Trophoblast cell (in vitro differentiated cells and primary cell): ENCODE measurements at regions not wholly inside any gene's neighbourhood (a gene's known extent, or its start where the extent isn't known, plus 50 kb on each side); places are given as distances from the start of the nearest gene placed in this dataset.

Source experiments
- DNase-seq, 2 donors: peaks; one replicate each; pipeline ENCODE4 v3.0.0-alpha.2; 2016
- H2AFZ ChIP-seq: 2 replicates; pipeline ENCODE4 v1.6.1; 2013; ENCODE audit warnings: low read length, moderate library complexity, mild to moderate bottlenecking; ENCODE audit not compliant: insufficient read depth, poor library complexity
- H2AK5ac ChIP-seq: 2 replicates; pipeline ENCODE4 v1.6.1; 2013; ENCODE audit warnings: mild to moderate bottlenecking, low read length
- H2BK120ac ChIP-seq: 2 replicates; pipeline ENCODE4 v1.6.1; 2013; ENCODE audit warnings: low read length, mild to moderate bottlenecking, moderate library complexity; ENCODE audit not compliant: insufficient read depth, poor library complexity
- H2BK12ac ChIP-seq: 2 replicates; pipeline ENCODE4 v1.6.1; 2013; ENCODE audit warnings: mild to moderate bottlenecking, low read length, moderate library complexity
- H2BK5ac ChIP-seq: 2 replicates; pipeline ENCODE4 v1.6.1; 2013; ENCODE audit warnings: low read length, low read depth, moderate library complexity, mild to moderate bottlenecking; ENCODE audit not compliant: poor library complexity
- H3K14ac ChIP-seq: 2 replicates; pipeline ENCODE4 v1.6.1; 2013; ENCODE audit warnings: mild to moderate bottlenecking, low read length
- H3K18ac ChIP-seq: 2 replicates; pipeline ENCODE4 v1.6.1; 2013; ENCODE audit warnings: mild to moderate bottlenecking, low read length
- H3K23ac ChIP-seq: 2 replicates; pipeline ENCODE4 v1.6.1; 2013; ENCODE audit warnings: low read length
- H3K27ac ChIP-seq: 2 replicates; pipeline ENCODE4 v1.5.1; 2013; ENCODE audit warnings: low read depth, mild to moderate bottlenecking, inconsistent platforms, low read length, moderate library complexity
- H3K27me3 ChIP-seq: 2 replicates; pipeline ENCODE4 v1.6.1; 2013; ENCODE audit warnings: inconsistent platforms, mild to moderate bottlenecking, low read length, moderate library complexity; ENCODE audit not compliant: insufficient read depth
- H3K36me3 ChIP-seq, 2 experiments: 1 replicate in 1 of 2; 2 replicates in 1 of 2; pipeline ENCODE4 v1.6.1; 2013; ENCODE audit warnings: low read length in 2 of 2, mild to moderate bottlenecking in 2 of 2, moderate library complexity in 1 of 2; ENCODE audit not compliant: insufficient read depth in 2 of 2, control insufficient read depth in 1 of 2
- H3K4ac ChIP-seq: 2 replicates; pipeline ENCODE4 v1.6.1; 2013; ENCODE audit warnings: low read depth, mild to moderate bottlenecking, low read length, moderate library complexity
- H3K4me1 ChIP-seq, 2 experiments: 1 replicate in 1 of 2; 2 replicates in 1 of 2; pipeline ENCODE4 v1.6.1; 2013; ENCODE audit warnings: low read length in 2 of 2, mild to moderate bottlenecking in 2 of 2, moderate library complexity in 1 of 2; ENCODE audit not compliant: insufficient read depth in 2 of 2, control insufficient read depth in 1 of 2
- H3K4me2 ChIP-seq: 2 replicates; pipeline ENCODE4 v1.6.1; 2013; ENCODE audit warnings: inconsistent platforms, mild to moderate bottlenecking, low read length, moderate library complexity
- H3K4me3 ChIP-seq: 2 replicates; pipeline ENCODE4 v1.5.1; 2013; ENCODE audit warnings: mild to moderate bottlenecking, low read depth, low read length, inconsistent platforms
- H3K79me1 ChIP-seq: one replicate; pipeline ENCODE4 v1.6.1; 2013; ENCODE audit warnings: low read length
- H3K79me2 ChIP-seq: 2 replicates; pipeline ENCODE4 v1.6.1; 2013; ENCODE audit warnings: low read length, mild to moderate bottlenecking; ENCODE audit not compliant: control insufficient read depth, insufficient read depth, poor library complexity
- H3K9ac ChIP-seq: 2 replicates; pipeline ENCODE4 v1.6.1; 2013; ENCODE audit warnings: mild to moderate bottlenecking, low read length
- H3K9me3 ChIP-seq: 2 replicates; pipeline ENCODE4 v1.6.1; 2013; ENCODE audit warnings: low read depth, mild to moderate bottlenecking, control low read depth, inconsistent platforms, low read length; ENCODE audit not compliant: insufficient read depth
- H4K12ac ChIP-seq: 2 replicates; pipeline ENCODE4 v1.6.1; 2013; ENCODE audit warnings: low read depth, mild to moderate bottlenecking, low read length, moderate library complexity
- H4K8ac ChIP-seq: 2 replicates; pipeline ENCODE4 v1.6.1; 2013; ENCODE audit warnings: low read depth, mild to moderate bottlenecking, low read length, moderate library complexity
- H4K91ac ChIP-seq: one replicate; pipeline ENCODE4 v1.6.1; 2013; ENCODE audit warnings: low read depth, mild to moderate bottlenecking, low read length, moderate library complexity
- WGBS: extraction: QIAGEN DNeasy Blood & Tissue Kit; methylation state at CpG from one replicate; pipeline ENCODE4 v1.1.7; 2013; ENCODE audit warnings: missing lambda C conversion rate; ENCODE audit not compliant: insufficient read length, insufficient coverage; ENCODE audit errors: extremely low coverage; 5-methylcytosine and 5-hydroxymethylcytosine counted together

DNA sequence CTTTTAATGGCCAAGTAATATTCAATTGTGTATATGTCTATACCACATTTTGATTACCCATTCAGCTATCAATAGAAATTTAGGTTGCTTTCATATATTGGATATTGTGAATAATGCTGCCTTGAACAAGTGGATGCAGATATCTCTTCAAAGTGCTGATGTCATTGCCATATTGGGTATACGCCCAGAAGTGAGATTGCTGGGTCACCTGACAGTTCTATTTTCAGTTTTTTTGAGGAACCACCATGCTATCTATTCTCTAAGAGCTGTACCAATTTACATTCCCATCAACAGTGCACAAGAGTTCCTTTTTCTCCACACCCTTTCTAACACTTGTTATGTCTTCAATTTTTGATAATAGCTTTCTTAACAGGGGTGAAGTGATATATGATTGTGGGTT is 306.9 kb downstream of the ZNF516 start:
- H4K8ac ChIP-seq, result no peak overlapping the region
- H2AK5ac ChIP-seq, result no peak overlapping the region
- DNase-seq, result no peak
- H3K4me1 ChIP-seq, result no peaks in the 10 kb centered on the region
- no peaks in the 10 kb centered on the region for H3K79me2 ChIP-seq
- no peak overlapping the region for H3K27ac ChIP-seq
- no peak overlapping the region for H2AFZ ChIP-seq
- H3K27me3 ChIP-seq, result no peaks in the 10 kb centered on the region
- H3K9me3 ChIP-seq, result peaks cover 3% of the 10 kb centered on the region
- H3K4me2 ChIP-seq, result no peak overlapping the region
- no peaks in the 10 kb centered on the region for H3K79me1 ChIP-seq
- no peak overlapping the region for H3K18ac ChIP-seq
- H4K12ac ChIP-seq, result no peak overlapping the region
- H2BK12ac ChIP-seq, result no peak overlapping the region
- H3K36me3 ChIP-seq, result no peaks in the 10 kb centered on the region
- no peak overlapping the region for H3K9ac ChIP-seq
- no peak overlapping the region for H3K4me3 ChIP-seq
- H3K14ac ChIP-seq, result no peak overlapping the region
- H4K91ac ChIP-seq, result no peak overlapping the region
- no peak overlapping the region for H3K23ac ChIP-seq
- no peak overlapping the region for H3K4ac ChIP-seq
- no peak overlapping the region for H2BK120ac ChIP-seq
- WGBS, result no CpG with 5 or more reads among the region's 1 CpG
- H2BK5ac ChIP-seq, result no peak overlapping the region

DNA sequence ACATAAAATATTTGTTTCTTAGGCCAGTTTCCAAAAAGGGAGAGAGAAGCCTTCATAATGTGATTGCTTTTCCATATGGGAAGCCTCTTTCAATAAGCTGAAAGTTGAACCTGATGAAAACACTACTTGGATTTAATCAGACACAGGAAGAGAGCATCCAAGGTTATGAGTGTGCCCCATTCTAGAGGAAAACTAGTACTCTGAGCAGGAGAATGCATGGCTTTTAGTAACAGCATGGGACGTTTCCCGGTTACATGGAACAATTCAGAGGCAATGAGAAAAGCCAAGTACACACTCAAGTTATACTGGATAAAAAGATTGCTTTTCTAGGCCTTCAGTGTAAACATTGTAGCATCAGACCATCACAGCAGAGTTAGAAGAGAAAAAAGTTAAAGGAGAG is 315.8 kb downstream of the ZNF516 start:
- no peak overlapping the region for H2BK5ac ChIP-seq
- no peak overlapping the region for H3K23ac ChIP-seq
- H3K4ac ChIP-seq, result no peak overlapping the region
- H3K4me3 ChIP-seq, result no peak overlapping the region
- no peaks in the 10 kb centered on the region for H3K27me3 ChIP-seq
- H4K12ac ChIP-seq, result no peak overlapping the region
- H3K36me3 ChIP-seq, result no peaks in the 10 kb centered on the region
- no peak overlapping the region for H2BK120ac ChIP-seq
- H2AK5ac ChIP-seq, result no peak overlapping the region
- no peak overlapping the region for H3K14ac ChIP-seq
- no peak overlapping the region for H3K9ac ChIP-seq
- H3K4me1 ChIP-seq, result no peaks in the 10 kb centered on the region
- H3K27ac ChIP-seq, result no peak overlapping the region
- H2BK12ac ChIP-seq, result no peak overlapping the region
- no peak for DNase-seq
- no peak overlapping the region for H4K91ac ChIP-seq
- H3K4me2 ChIP-seq, result no peak overlapping the region
- WGBS, result no CpG with 5 or more reads among the region's 2 CpGs
- H3K79me1 ChIP-seq, result no peaks in the 10 kb centered on the region
- no peaks in the 10 kb centered on the region for H3K79me2 ChIP-seq
- no peak overlapping the region for H4K8ac ChIP-seq
- H2AFZ ChIP-seq, result no peak overlapping the region
- no peak overlapping the region for H3K18ac ChIP-seq
- H3K9me3 ChIP-seq, result no peaks in the 10 kb centered on the region

DNA sequence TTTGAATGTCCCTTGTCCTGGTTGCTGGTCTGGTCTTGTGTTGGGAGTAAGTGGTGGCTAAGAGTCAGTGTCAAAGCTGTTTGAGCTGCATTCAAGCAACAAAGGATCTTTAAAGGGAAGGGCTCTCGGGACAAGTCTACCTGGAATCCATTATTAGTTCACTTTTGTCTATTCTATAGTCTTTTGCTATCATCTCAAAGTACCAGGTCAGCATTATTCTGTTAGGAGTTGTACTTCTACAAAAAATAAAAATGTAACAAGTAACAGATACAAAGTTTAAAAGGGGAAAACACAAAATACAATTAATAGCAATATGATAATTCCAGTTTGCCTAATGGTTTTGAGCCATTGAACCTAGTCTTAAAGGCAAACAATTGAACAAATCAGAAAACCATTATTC is 317.9 kb downstream of the ZNF516 start:
- Histone ChIP-seq H3K79me2 (no peaks in the 10 kb centered on the region), H4K8ac (no peak overlapping the region), H2BK12ac (no peak overlapping the region), H3K79me1 (no peaks in the 10 kb centered on the region), H2AFZ (no peak overlapping the region), H3K14ac (no peak overlapping the region), H3K4me3 (no peak overlapping the region), H3K23ac (no peak overlapping the region), H2BK120ac (no peak overlapping the region), H3K4ac (no peak overlapping the region), H3K27ac (no peak overlapping the region), H3K9ac (no peak overlapping the region), H3K36me3 (no peaks in the 10 kb centered on the region), H4K12ac (no peak overlapping the region), H3K9me3 (no peaks in the 10 kb centered on the region), H3K4me1 (no peaks in the 10 kb centered on the region), H2AK5ac (no peak overlapping the region), H2BK5ac (no peak overlapping the region), H3K27me3 (no peaks in the 10 kb centered on the region), H3K18ac (no peak overlapping the region), H4K91ac (no peak overlapping the region), H3K4me2 (no peak overlapping the region)
- WGBS, result no CpG with 5 or more reads among the region's 1 CpG
- DNase-seq, result no peak

DNA sequence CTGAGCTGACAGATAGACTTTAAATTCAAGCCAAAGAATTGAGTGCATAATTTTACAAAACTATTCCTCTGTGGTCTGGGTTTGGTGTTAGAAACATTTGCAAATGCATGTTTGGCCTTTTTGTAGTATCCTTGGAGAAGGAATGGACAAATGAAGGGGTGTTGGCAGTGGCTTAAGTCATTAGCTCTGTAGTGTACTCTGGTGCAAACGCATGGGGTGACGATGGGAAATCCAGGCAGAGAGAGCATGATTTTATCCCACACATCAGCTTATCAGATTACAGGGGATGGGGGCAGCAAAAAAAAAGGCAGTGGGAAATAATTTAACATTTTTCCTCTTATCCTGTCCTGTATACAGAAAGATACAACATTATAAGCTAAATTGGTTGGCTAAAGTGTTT is 320.6 kb downstream of the ZNF516 start:
- no CpG with 5 or more reads among the region's 2 CpGs for WGBS
- no peak overlapping the region for H3K14ac ChIP-seq

More for the DNA sequence above, 320.6 kb downstream of the ZNF516 start:
- H3K23ac ChIP-seq, result no peak overlapping the region
- no peak overlapping the region for H3K27ac ChIP-seq
- H3K4ac ChIP-seq, result no peak overlapping the region
- H2BK5ac ChIP-seq, result no peak overlapping the region
- no peak overlapping the region for H3K4me3 ChIP-seq
- H3K18ac ChIP-seq, result no peak overlapping the region
- H4K12ac ChIP-seq, result no peak overlapping the region
- H3K4me2 ChIP-seq, result no peak overlapping the region
- H4K91ac ChIP-seq, result no peak overlapping the region
- no peak overlapping the region for H2BK12ac ChIP-seq
- no peak overlapping the region for H3K9ac ChIP-seq
- no peaks in the 10 kb centered on the region for H3K4me1 ChIP-seq
- no peaks in the 10 kb centered on the region for H3K27me3 ChIP-seq
- H2BK120ac ChIP-seq, result no peak overlapping the region
- no peak for DNase-seq
- H4K8ac ChIP-seq, result no peak overlapping the region
- H3K9me3 ChIP-seq, result no peaks in the 10 kb centered on the region
- H3K79me1 ChIP-seq, result no peaks in the 10 kb centered on the region
- no peak overlapping the region for H2AK5ac ChIP-seq
- H2AFZ ChIP-seq, result no peak overlapping the region
- H3K36me3 ChIP-seq, result no peaks in the 10 kb centered on the region
- no peaks in the 10 kb centered on the region for H3K79me2 ChIP-seq
